Mucosa of descending colon (tissue), 3 donors: ENCODE measurements at regions not wholly inside any gene's neighbourhood (a gene's known extent, or its start where the extent isn't known, plus 50 kb on each side); places are given as distances from the start of the nearest gene placed in this dataset.

Experiments
- ATAC-seq: fragments of 200-7000 bp; cut with Tn5 transposase; one replicate; pipeline ENCODE4 v1.9.1; 2020; ENCODE audit warnings: mild to moderate bottlenecking, moderate library complexity
- DNase-seq, 3 donors: peaks; one replicate each; pipeline ENCODE4 v3.0.0-alpha.2; 2020
- H3K36me3 ChIP-seq: fragments of 200-600 bp; one replicate; pipeline ENCODE4 v1.8.0; 2021; ENCODE audit warnings: low read depth, mild to moderate bottlenecking
- H3K4me1 ChIP-seq: fragments of 200-600 bp; one replicate; pipeline ENCODE4 v1.8.0; 2021; ENCODE audit warnings: low read depth, mild to moderate bottlenecking
- H3K4me3 ChIP-seq: fragments of 200-600 bp; one replicate; pipeline ENCODE4 v1.8.0; 2021; ENCODE audit warnings: mild to moderate bottlenecking
- H3K9me3 ChIP-seq: fragments of 200-600 bp; one replicate; pipeline ENCODE4 v1.8.0; 2021; ENCODE audit warnings: mild to moderate bottlenecking
- CTCF ChIP-seq: fragments of 200-600 bp; IDR thresholded peaks from one replicate; pipeline ENCODE4 v1.8.0; 2022; ENCODE audit warnings: antibody characterized with exemption, mild to moderate bottlenecking
- intact Hi-C, 2 donors: fragments of 100-400 bp; cut with DNase I in 1 of 2; cut with micrococcal nuclease in 1 of 2; formaldehyde crosslinking; loops; one replicate each; pipeline versions ENCODE4 v1.11.0 to v1.11.1; 2022; cut with DNase I, micrococcal nuclease
- donor health status: DM: no; HTN: no; CAD: no; lungs with moderate emphysema.
- donor health status: DM: no; HTN: no; CAD: no.
- donor health status: DM: no; HTN: yes; CAD: no.

GRCh38 chr1:172809750-172810149 is 150.8 kb downstream of the FASLG start:
- ATAC-seq, result no peak
- intact Hi-C loops, result no loop called here
- no peak for TF ChIP-seq CTCF
- no peak for DNase-seq
- Histone ChIP-seq H3K4me1 (no peaks in the 10 kb centered on the region), H3K9me3 (peaks cover 3% of the 10 kb centered on the region), H3K36me3 (no peaks in the 10 kb centered on the region), H3K4me3 (no peak overlapping the region)

GRCh38 chr1:172810480-172811175 is 151.7 kb downstream of the FASLG start:
- H3K36me3 ChIP-seq, result no peaks in the 10 kb centered on the region
- intact Hi-C loops, result no loop called here
- DNase-seq, result no peak
- no peak for ATAC-seq
- H3K9me3 ChIP-seq, result peaks cover 3% of the 10 kb centered on the region
- no peak for TF ChIP-seq CTCF
- H3K4me3 ChIP-seq, result no peak overlapping the region
- no peaks in the 10 kb centered on the region for H3K4me1 ChIP-seq

GRCh38 chr1:172811694-172812093 is 152.8 kb downstream of the FASLG start:
- intact Hi-C loops, result no loop called here
- no peaks in the 10 kb centered on the region for H3K4me1 ChIP-seq
- no peak overlapping the region for H3K4me3 ChIP-seq
- TF ChIP-seq CTCF, result no peak
- peaks cover 3% of the 10 kb centered on the region for H3K9me3 ChIP-seq
- DNase-seq, result no peak
- H3K36me3 ChIP-seq, result no peaks in the 10 kb centered on the region
- ATAC-seq, result no peak

- DNase-seq (no peak), ATAC-seq (no peak)
- no peak for TF ChIP-seq CTCF
- Histone ChIP-seq H3K9me3 (peaks cover 3% of the 10 kb centered on the region), H3K4me3 (no peak overlapping the region), H3K36me3 (no peaks in the 10 kb centered on the region), H3K4me1 (no peaks in the 10 kb centered on the region)
- intact Hi-C loops, result no loop called here
Observed at GRCh38 chr1:172812118-172812517, 153.2 kb downstream of the FASLG start.

- H3K9me3 ChIP-seq, result peaks cover 3% of the 10 kb centered on the region
- no peak overlapping the region for H3K4me3 ChIP-seq
- ATAC-seq, result no peak
- H3K36me3 ChIP-seq, result no peaks in the 10 kb centered on the region
- no peaks in the 10 kb centered on the region for H3K4me1 ChIP-seq
- intact Hi-C loops, result no loop called here
- TF ChIP-seq CTCF, result no peak
- DNase-seq, result no peak
Observed at GRCh38 chr1:172813330-172813729, 154.4 kb downstream of the FASLG start.

- Histone ChIP-seq H3K4me1 (no peaks in the 10 kb centered on the region), H3K9me3 (peaks cover 3% of the 10 kb centered on the region), H3K4me3 (no peak overlapping the region), H3K36me3 (no peaks in the 10 kb centered on the region)
- intact Hi-C loops, result no loop called here
- ATAC-seq (no peak), DNase-seq (no peak)
- no peak for TF ChIP-seq CTCF
Observed at GRCh38 chr1:172814428-172814827, 155.5 kb downstream of the FASLG start.
